K562 (cell line): ENCODE measurements at regions not wholly inside any gene's neighbourhood (a gene's known extent, or its start where the extent isn't known, plus 50 kb on each side); places are given as distances from the start of the nearest gene placed in this dataset.

Experiments used
- EZH2 ChIP-seq: IDR thresholded peaks from 2 replicates; pipeline ENCODE4 v1.6.1; 2012; ENCODE audit warnings: low read depth, mild to moderate bottlenecking, inconsistent platforms, low read length, borderline replicate concordance
- FOXA3 ChIP-seq, 2 experiments: fragments of 450-650 bp in 1 of 2; sonication (generic) in 1 of 2; formaldehyde crosslinking; IDR thresholded peaks in 1 of 2; conservative IDR thresholded peaks in 1 of 2; 2 replicates each; pipeline versions ENCODE4 v1.4.0 to v1.8.0; 2020 to 2022; ENCODE audit warnings: mild to moderate bottlenecking in 2 of 2, missing genetic modification reagents in 1 of 2
- MYNN ChIP-seq, 2 experiments: sonication (generic); formaldehyde crosslinking in 1 of 2; IDR thresholded peaks; 2 replicates each; pipeline versions ENCODE4 v1.5.0 to v1.6.1; 2016 to 2020; ENCODE audit warnings: antibody characterized with exemption in 1 of 2, missing genetic modification reagents in 1 of 2
- NR2C2 ChIP-seq, 2 experiments: fragments of 200-800 bp in 1 of 2; sonication (Bioruptor generic) in 1 of 2; sonication (generic) in 1 of 2; formaldehyde crosslinking in 1 of 2; IDR thresholded peaks; 2 replicates each; pipeline versions ENCODE4 v1.6.1 to v1.8.0; 2016 to 2022; ENCODE audit warnings: mild to moderate bottlenecking in 1 of 2, missing compliant biosample characterization in 1 of 2, missing genetic modification characterization in 1 of 2, missing genetic modification reagents in 1 of 2
- SP1 ChIP-seq: sonication (generic); formaldehyde crosslinking; IDR thresholded peaks from 2 replicates; pipeline ENCODE4 v1.8.1; 2022; ENCODE audit warnings: mild to moderate bottlenecking, missing genetic modification reagents
- STAT5B ChIP-seq: fragments of 250-450 bp; sonication (Bioruptor Pico); IDR thresholded peaks from 2 replicates; pipeline ENCODE4 v1.8.0; 2021; ENCODE audit warnings: mild to moderate bottlenecking, inconsistent platforms
- ZNF124 ChIP-seq: sonication (generic); formaldehyde crosslinking; IDR thresholded peaks from 2 replicates; pipeline ENCODE4 v1.8.1; 2022; ENCODE audit warnings: missing genetic modification reagents
- TF ChIP-seq, protein P1 (sequence below), 3 experiments: IDR thresholded peaks in 2 of 3; conservative IDR thresholded peaks in 1 of 3; 2 replicates each; pipeline ENCODE4 v1.5.1; 2011 to 2012; ENCODE audit warnings: low read length in 3 of 3, mild to moderate bottlenecking in 3 of 3, control low read depth in 2 of 3, improper control_type of control experiment in 1 of 3, inconsistent platforms in 1 of 3, low read depth in 1 of 3, mixed read lengths in 1 of 3, moderate library complexity in 1 of 3; ENCODE audit not compliant: insufficient read depth in 2 of 3
- TF ChIP-seq, protein P2 (sequence below): fragments of 450-650 bp; IDR thresholded peaks from 2 replicates; pipeline ENCODE4 v1.6.1; 2016; ENCODE audit warnings: antibody characterized with exemption

DNA sequence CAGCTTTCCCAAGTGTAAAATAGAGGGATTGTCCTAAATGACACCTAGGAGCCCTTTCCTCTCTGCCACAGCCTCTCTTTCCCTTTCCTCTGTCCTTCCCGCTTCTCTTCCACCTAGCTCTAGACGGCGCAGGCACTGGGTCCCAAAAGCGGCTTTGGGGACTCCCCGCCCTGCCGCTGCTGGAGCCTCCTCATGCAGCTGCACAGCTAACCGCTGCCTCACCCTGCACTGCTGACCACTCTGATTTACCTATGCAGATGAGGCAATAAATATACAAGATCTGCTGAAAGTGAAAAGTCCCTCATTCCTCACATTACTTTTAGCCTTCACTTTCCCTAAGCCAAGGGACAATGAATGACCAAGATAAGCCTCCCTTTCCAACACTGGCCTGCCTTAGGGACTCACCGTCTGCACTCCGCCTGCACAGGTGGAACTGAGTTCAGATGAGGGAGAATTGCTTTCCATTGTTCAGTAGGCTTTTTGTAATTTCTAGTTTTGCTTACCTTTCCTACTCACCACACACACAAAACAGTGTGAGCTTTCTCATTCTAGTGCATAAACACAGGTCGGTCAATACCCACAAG lies 197.5 kb upstream of the BCL6 start:
- no peak for TF ChIP-seq NR2C2 (CRISPR knock-in tag; IDR thresholded peaks at IDR 0.05)
- TF ChIP-seq NR2C2 (tag; IDR thresholded peaks at IDR 0.05), result no peak
- TF ChIP-seq MYNN (IDR thresholded peaks at IDR 0.05), result no peak
- TF ChIP-seq MYNN (CRISPR knock-in tag; IDR thresholded peaks at IDR 0.05), result no peak
- TF ChIP-seq STAT5B (CRISPR knock-in tag), result no peak
- no peak for TF ChIP-seq SP1 (CRISPR knock-in tag)
- no peak for TF ChIP-seq FOXA3 (CRISPR knock-in tag; conservative IDR thresholded peaks at IDR 0.05 in 1 of 2, IDR thresholded peaks at IDR 0.05 in 1 of 2)
- no peak for TF ChIP-seq ZNF124 (CRISPR knock-in tag)
- TF ChIP-seq, protein P1, sequence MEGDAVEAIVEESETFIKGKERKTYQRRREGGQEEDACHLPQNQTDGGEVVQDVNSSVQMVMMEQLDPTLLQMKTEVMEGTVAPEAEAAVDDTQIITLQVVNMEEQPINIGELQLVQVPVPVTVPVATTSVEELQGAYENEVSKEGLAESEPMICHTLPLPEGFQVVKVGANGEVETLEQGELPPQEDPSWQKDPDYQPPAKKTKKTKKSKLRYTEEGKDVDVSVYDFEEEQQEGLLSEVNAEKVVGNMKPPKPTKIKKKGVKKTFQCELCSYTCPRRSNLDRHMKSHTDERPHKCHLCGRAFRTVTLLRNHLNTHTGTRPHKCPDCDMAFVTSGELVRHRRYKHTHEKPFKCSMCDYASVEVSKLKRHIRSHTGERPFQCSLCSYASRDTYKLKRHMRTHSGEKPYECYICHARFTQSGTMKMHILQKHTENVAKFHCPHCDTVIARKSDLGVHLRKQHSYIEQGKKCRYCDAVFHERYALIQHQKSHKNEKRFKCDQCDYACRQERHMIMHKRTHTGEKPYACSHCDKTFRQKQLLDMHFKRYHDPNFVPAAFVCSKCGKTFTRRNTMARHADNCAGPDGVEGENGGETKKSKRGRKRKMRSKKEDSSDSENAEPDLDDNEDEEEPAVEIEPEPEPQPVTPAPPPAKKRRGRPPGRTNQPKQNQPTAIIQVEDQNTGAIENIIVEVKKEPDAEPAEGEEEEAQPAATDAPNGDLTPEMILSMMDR (IDR thresholded peaks at IDR 0.05 in 2 of 3, conservative IDR thresholded peaks at IDR 0.05 in 1 of 3; ENCODE audit: insufficient read depth in 2 of 3, low read depth in 1 of 3, low read length in 3 of 3), result no peak
- TF ChIP-seq, protein P2, sequence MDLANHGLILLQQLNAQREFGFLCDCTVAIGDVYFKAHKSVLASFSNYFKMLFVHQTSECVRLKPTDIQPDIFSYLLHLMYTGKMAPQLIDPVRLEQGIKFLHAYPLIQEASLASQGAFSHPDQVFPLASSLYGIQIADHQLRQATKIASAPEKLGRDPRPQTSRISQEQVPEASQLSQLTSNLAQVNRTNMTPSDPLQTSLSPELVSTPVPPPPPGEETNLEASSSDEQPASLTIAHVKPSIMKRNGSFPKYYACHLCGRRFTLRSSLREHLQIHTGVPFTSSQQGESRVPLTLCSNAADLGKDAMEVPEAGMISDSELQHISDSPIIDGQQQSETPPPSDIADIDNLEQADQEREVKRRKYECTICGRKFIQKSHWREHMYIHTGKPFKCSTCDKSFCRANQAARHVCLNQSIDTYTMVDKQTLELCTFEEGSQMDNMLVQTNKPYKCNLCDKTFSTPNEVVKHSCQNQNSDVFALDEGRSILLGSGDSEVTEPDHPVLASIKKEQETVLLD, result no peak
- TF ChIP-seq EZH2, result no peak
